ENCODE measurements at regions not wholly inside any gene's neighbourhood (a gene's known extent, or its start where the extent isn't known, plus 50 kb on each side); places are given as distances from the start of the nearest gene placed in this dataset.

GRCh38 chrX:2572740-2573139, 72.0 kb upstream of the DHRSX start:
- Mint-ChIP-seq H3K27me3 (ENCODE audit: low read depth) (no peaks in the 10 kb centered on the region), H3K36me3 (ENCODE audit: low read depth) (no peaks in the 10 kb centered on the region), H3K9me3 (peaks cover 6% of the 10 kb centered on the region), H3K4me3 (no peak overlapping the region), H3K4me1 (no peaks in the 10 kb centered on the region), H3K27ac (ENCODE audit: unreplicated experiment) (no peak overlapping the region)
- TF ChIP-seq CTCF (conservative IDR thresholded peaks at IDR 0.05) = no peak
- no peak for DNase-seq (ENCODE audit: low read depth, low spot score)

GRCh38 chrX:2568125-2568524, 67.3 kb upstream of the DHRSX start:
- Mint-ChIP-seq H3K27ac (ENCODE audit: unreplicated experiment) (no peak overlapping the region), H3K4me1 (peaks cover 7% of the 10 kb centered on the region), H3K36me3 (ENCODE audit: low read depth) (no peaks in the 10 kb centered on the region), H3K27me3 (ENCODE audit: low read depth) (no peaks in the 10 kb centered on the region), H3K9me3 (peaks cover 6% of the 10 kb centered on the region), H3K4me3 (no peak overlapping the region)
- no peak for DNase-seq (ENCODE audit: low read depth, low spot score)
- no peak for TF ChIP-seq CTCF (conservative IDR thresholded peaks at IDR 0.05)

GRCh38 chrX:2566055-2566454, 65.3 kb upstream of the DHRSX start:
- Mint-ChIP-seq H3K4me1 (peaks cover 12% of the 10 kb centered on the region), H3K27ac (ENCODE audit: unreplicated experiment) (peak overlapping the region; percentile 35), H3K9me3 (peaks cover 6% of the 10 kb centered on the region), H3K27me3 (ENCODE audit: low read depth) (no peaks in the 10 kb centered on the region), H3K36me3 (ENCODE audit: low read depth) (no peaks in the 10 kb centered on the region), H3K4me3 (no peak overlapping the region)
- no peak for DNase-seq (ENCODE audit: low read depth, low spot score)
- no peak for TF ChIP-seq CTCF (conservative IDR thresholded peaks at IDR 0.05)

GRCh38 chrX:2561456-2561855, 60.7 kb upstream of the DHRSX start:
- Mint-ChIP-seq H3K9me3 (peaks cover 6% of the 10 kb centered on the region), H3K27me3 (ENCODE audit: low read depth) (peaks cover 15% of the 10 kb centered on the region), H3K4me3 (no peak overlapping the region), H3K27ac (ENCODE audit: unreplicated experiment) (no peak overlapping the region), H3K4me1 (peaks cover 12% of the 10 kb centered on the region), H3K36me3 (ENCODE audit: low read depth) (no peaks in the 10 kb centered on the region)
- DNase-seq (ENCODE audit: low read depth, low spot score) = no peak
- TF ChIP-seq CTCF (conservative IDR thresholded peaks at IDR 0.05) = no peak

GRCh38 chrX:2559124-2559523, 58.3 kb upstream of the DHRSX start:
- Mint-ChIP-seq H3K36me3 (ENCODE audit: low read depth) (no peaks in the 10 kb centered on the region), H3K4me3 (no peak overlapping the region), H3K4me1 (peaks cover 13% of the 10 kb centered on the region)

More at GRCh38 chrX:2559124-2559523, 58.3 kb upstream of the DHRSX start:
- TF ChIP-seq CTCF (conservative IDR thresholded peaks at IDR 0.05) = no peak
- peaks cover 12% of the 10 kb centered on the region for H3K9me3 Mint-ChIP-seq
- H3K27ac Mint-ChIP-seq (ENCODE audit: unreplicated experiment) = no peak overlapping the region
- H3K27me3 Mint-ChIP-seq (ENCODE audit: low read depth) = peaks cover 15% of the 10 kb centered on the region
- no peak for DNase-seq (ENCODE audit: low read depth, low spot score)
